Hematopoietic multipotent progenitor cell treated with erythropoietin and hydrocortisone succinate and interleukin-3 and kit ligand, for 4 days (in vitro differentiated cells): ENCODE measurements at regions not wholly inside any gene's neighbourhood (a gene's known extent, or its start where the extent isn't known, plus 50 kb on each side); places are given as distances from the start of the nearest gene placed in this dataset.
"Not testable (repeated sequence)": the region's sequence is repeated elsewhere in the genome, so short reads cannot be mapped to it uniquely, and the experiment has no call there.

Experiments used
- DNase-seq: peaks from one replicate; pipeline ENCODE4 v3.0.0-alpha.2; 2015

DNA sequence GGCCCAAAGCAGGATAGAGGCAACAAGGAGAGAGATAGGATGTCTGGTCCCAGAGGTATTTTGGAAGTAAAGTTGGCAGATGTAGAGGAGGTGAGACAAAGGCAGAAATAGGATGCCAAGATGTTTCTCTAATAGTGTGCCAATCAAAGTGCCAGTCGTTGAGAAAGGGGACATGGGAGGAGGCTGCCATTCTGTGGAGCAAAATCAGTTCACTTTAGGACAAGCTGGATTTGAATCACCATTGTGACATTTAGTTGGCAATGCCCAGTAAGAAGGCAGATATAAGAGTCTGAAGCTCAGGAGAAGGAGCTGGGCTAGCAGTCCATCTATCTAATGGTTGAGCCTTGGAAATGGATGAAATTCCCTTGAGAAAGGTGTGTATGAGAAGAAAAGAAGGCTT, 53.8 kb downstream of the ADRB2 start:
- DNase-seq: no peak

DNA sequence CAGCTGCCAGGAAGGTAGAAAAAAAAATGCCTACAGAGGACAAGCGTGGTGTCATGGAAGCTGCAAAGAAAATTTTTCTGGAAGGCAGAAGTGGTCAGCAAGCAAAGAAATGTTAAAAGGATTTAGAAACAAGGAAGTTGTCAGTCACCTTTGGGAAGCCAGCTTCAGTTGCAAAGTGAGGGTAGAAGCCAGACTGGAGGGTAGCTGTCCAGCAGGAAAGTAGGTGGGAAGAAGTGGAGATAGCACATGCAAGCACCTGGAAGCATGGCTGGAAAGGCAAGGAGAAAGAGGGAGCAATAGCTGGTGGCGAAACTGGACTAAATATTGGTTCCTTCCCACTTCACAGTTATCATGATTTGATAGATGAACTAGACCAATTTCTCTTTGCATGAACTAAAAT, 54.3 kb downstream of the ADRB2 start:
- DNase-seq: no peak

DNA sequence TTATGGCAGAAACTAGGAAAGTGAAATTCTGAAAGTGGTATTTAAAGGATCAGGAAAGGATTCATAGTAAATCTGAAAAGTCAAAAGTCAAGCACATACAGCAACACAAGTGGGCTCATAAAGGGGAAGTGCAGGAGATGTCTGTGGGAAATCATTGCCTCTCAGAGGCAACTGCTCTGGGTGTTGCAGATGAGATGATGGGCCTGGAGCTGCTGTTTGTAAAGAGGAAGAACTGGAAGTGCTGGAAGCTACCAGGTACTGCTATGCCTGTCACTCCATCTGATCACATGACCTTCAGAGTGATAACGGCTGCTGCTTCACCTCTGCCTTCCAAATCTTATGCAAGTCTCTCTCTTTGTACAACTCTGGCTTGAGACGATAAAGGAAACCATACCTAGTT, 55.9 kb downstream of the ADRB2 start:
- DNase-seq: peak; percentile 76

DNA sequence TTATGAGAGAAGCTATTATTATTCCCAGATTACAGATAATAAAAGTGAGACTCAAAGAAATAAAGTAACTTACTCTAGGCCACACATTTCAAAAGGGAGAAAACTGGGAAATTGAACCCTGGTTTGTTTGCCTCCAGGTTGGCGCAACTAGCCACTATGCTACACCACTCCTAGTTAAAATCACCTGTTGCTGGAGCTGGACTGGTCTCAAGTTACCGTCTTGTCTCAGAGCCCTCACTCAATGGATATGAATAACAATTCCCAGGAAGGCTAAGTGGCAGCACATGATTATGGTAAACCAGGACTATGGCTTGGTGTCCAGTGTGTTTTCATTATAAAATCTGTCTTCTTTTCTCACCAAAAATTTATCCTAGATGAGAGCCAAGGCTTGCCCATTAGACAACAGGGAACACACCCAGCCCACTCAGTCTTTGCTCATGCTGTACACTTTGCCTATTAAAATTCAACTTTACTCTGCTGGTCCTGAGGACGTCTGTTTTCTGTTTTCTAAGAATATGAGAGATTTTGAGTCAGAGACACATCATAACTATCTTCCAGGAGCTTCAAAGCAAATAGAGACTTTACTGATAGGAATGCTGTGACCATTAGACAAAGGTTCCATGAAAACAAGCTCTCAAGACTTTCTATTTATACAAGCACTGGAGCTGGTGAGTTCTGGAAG, 58.1 kb downstream of the ADRB2 start:
- DNase-seq: no peak

DNA sequence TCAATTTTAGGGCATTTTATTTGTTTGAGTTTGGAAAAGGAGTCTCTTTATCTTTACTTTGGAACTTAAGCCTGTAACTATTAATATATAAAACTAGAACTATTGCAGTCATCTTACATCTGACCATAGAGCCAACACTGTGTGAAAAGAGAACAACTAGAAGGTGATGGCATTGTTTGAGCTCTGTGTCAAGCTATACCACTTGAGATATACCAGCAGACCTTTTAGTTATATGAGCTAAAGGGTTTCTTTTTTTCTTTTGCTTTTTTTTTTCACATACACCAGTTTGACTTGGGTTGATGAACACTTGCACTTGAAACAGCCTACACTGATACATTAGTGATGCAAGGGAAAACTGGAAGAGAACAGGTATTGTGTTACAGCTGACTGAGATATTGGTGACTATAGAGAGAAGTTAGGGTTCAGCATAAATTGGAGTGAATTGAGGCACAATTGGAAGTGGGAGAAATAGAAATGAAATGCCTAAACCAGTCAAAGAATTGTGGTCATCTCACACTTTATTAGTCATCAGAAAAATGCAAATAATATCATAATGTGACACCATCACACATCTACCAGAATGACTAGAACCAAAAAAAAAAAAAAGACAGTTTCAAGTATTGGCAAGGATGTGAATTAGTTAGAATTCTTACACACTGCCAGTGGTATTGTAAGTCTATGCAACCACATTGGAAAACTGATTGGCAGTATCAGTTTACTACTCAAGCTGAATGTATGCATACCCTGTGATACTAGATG, 60.9 kb downstream of the ADRB2 start:
- DNase-seq: no peak

DNA sequence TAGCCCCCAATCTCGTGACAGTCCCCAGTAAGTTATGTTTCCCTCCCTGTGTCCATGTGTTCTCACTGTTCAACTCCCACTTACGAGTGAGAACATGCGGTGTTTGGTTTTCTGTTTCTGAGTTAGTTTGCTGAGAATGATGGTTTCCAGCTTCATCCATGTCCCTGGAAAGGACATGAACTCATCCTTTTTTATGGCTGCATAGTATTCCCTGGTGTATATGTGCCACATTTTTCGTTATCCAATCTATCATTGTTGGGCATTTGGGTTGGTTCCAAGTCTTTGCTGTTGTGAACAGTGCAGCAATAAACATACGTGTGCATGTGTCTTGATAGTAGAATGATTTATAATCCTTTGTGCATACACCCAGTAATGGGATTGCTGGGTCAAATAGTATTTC, 63.5 kb downstream of the ADRB2 start:
- DNase-seq: not testable (repeated sequence)

DNA sequence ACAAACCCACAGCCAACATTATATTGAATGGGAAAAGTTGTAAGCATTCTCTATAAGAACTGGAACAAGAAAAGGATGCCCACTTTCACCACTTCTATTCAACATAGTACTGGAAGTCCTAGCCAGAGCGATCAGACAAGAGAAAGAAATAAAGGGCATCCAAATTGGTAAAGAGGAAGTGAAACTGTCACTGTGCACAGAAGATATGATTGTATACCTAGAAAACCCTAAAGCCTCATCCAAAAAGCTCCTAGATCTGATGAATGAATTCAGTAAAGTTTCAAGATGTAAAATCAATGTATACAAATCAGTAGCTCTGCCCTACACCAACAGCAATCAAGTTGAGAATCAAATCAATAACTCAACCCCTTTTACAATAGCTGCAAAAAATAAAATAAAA, 69.0 kb downstream of the ADRB2 start:
- DNase-seq: not testable (repeated sequence)

DNA sequence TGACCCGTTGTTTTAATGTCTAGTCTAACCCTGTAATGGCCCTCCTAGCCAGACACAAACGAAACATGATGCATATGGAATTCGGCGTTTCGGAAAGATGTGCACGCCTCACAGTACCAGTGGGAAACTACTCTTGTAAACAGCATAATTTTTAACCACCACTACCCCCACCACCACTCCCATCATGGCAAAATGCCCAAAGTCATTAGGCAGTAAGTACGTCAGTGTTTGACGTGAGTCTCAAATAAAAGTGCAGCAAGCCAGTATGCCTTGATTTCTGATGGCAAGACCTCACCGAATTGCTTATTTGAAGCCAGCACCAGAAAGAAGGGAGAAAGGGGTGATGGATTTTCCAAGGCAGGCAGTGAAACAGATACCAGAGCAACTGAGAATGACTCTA, 71.4 kb downstream of the ADRB2 start:
- DNase-seq: no peak

DNA sequence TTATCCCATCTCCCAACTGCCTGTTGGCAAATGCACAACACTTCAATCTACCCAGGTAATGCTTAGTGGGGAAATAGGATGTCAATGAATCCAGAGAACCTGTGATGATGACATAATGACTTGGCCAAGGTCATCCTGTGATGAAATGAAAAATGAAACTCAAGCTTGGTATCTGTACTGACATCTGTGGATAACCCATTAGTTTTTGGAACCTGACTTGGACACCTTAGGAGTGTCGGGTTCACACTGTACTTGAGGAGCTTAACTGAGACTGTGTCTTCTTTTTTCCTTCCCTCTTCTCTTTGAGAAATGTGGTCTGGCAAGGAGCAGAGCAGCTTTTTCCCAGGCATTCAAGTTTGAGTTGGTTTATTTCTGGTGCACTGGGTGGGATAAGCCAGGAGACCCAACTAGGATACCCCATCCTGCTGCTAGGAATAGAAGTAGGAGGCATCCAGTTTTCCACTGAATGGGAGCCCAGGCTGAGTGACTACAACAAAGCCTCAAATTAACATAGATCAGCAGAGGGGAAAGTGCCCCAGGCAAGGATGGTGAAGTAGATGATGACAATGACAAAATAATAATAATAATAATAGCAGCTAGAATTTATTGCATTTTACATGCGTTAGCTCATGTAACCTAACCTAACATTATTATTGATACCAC, 72.1 kb downstream of the ADRB2 start:
- DNase-seq: no peak

DNA sequence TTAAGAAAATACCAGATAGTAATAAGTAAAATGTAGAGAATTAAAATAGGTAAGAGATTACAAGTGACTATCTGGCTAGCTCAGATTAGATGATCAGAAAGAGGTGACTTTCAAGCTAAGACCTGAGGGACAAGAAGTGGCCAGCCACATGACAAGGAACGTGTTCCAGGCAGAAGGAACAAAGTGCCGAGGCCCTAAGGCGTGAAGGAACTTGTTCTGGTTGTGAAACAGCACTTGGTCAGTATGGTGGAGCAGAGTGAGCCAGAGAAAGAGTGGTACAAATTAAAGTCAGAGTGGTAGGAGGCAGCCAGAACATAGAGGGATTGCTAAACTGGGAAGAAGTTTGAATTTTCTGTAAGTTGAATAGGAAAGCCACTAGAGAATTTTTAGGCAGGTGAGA, 73.6 kb downstream of the ADRB2 start:
- no peak for DNase-seq

DNA sequence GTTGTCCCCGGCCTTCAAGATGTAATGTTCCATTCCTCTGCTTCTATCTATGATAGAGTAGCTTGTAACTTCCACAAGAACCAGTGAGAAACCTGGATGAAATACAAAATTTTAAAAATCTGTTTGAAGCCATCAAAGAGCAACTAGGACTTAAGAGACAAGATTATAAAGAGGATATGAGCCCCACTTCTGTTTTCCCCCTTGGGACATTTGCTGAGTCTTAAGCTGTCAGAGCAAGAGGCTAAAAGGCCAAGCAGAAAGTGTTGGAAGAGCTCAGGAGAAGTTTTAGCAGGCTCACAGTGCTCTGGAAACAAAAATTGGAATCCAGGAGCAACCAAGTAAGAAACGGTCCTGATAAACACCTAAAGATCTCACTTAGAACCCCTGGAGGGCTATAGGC, 76.1 kb downstream of the ADRB2 start:
- DNase-seq: no peak

DNA sequence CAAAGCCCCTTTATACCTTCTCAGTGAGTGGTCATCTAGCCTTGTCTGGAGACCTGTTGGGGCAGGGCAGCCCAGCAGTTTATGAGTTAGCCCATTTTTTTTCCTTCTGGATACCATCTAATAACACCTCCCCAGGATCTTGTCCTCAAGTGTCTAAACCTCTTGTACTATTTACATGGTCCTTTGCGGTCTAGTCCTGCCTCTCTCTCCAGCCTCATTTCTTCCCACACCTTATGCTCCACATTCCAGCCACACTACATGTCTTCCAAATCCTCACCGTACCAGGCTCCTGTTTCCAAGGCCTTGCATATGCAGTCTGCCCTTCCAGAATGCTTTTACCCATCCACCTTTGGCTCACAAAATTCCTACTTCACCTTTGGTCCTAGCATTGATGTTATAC, 77.2 kb downstream of the ADRB2 start:
- no peak for DNase-seq

DNA sequence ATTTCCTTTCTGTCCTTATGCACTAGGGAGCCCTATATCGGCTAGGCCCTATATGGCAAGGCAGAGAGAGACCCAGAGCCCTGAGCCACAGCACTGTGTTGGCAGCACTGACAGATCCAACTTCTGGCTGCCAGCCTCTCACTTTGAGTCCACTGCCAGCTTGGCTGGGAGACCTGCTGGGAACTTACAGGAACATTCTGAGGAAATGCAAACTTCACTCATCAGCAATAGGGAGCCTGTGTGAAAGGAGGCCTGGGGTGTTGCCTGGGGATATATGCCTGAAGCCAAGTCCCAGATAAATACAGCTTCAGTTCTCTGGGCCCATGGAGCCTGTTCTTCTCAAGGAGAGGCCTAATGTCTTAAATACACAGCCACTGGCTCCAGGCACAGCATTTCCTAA, 78.0 kb downstream of the ADRB2 start:
- DNase-seq: no peak

DNA sequence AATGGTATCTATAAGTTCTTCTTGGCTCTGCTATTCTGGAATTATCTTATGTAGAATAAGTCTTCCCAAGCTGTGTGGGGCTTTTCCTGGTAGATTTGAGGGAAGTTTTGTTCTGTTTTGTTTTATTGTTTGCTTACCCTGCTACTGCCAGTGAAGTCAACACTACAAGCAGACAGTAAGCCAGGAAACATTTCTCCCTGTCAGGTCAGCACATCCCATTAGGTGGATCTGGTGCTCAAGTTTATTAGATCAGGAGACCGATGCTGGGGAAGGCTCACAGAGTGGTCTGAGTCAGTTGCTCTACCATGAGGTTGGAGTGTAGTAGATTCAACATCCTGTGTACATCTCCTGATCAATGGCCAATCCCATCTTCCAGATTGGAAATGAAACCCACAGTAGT, 79.1 kb downstream of the ADRB2 start:
- no peak for DNase-seq

DNA sequence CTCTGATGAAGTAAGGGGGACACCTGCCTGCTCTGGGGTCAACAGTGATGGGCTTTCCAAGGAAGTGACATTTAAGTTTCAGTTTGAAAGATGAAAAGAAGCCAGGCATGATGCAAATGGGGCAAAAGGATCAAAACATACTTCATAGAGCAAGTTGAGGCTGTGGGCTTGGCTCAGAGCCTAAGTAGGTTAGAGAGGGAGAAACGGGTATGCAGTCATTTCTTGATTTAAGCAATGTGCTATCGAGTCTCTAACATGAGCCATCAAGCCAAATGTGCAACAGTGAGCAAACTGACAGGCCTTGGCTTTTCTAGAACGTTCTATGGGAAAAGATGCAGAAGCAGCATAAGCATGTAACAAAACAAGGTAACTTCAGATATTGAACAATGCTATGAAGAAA, 80.6 kb downstream of the ADRB2 start:
- DNase-seq: no peak

DNA sequence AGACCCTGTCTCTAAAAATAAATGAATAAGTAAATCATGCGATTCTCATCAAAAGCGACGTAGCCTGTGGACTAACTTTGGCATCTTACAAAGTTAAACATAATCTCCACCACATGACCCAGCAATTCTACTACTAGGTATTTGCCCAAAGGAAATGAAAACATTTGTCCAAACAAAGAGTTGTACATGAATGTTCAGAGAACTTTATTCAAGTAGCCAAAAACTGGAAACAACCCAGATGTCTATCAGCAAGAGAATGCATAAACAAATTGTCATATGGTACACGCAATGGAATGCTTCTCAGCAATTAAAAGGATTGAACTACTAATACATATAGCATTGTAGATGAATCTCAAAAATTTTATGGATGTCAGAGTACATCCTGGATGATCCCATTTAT, 82.6 kb downstream of the ADRB2 start:
- DNase-seq: no peak

DNA sequence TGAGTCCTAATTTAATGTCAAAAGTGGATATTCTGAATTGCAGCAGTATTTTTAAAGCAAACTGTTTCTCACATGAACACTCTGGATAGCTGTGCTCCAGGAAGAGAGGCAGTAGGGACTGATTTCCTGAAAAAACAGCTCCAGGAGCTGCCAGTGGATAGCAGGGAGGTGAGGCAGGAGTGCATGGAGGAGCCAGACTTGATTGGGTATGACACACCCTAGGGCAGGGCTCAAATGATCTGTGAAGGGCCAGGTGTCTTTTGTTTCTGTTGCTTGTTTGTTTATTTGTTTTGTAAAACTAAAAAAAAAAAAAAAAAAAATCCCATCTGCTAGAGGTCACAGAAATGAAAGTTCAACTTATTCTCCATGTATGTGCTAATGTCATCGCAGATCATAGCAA, 83.4 kb downstream of the ADRB2 start:
- no peak for DNase-seq

DNA sequence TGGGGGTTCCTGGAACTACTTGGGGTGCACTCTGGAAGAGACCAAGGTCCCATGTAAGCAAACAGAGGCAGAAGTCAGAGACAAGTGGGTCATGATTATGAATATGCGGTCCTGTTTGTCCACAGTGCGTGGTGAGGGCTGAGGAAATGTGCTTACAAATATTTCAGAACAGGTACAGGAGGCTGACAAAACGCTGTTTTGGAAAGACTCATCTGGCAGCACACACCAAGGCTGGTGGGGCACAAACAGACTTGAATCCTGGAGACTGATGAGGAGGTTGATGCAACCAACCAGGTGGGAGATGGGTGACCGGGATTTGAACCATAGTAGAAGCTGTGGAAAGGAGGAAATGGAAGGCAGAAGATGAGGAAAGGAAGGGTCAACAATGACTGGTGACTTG, 83.8 kb downstream of the ADRB2 start:
- DNase-seq: no peak

DNA sequence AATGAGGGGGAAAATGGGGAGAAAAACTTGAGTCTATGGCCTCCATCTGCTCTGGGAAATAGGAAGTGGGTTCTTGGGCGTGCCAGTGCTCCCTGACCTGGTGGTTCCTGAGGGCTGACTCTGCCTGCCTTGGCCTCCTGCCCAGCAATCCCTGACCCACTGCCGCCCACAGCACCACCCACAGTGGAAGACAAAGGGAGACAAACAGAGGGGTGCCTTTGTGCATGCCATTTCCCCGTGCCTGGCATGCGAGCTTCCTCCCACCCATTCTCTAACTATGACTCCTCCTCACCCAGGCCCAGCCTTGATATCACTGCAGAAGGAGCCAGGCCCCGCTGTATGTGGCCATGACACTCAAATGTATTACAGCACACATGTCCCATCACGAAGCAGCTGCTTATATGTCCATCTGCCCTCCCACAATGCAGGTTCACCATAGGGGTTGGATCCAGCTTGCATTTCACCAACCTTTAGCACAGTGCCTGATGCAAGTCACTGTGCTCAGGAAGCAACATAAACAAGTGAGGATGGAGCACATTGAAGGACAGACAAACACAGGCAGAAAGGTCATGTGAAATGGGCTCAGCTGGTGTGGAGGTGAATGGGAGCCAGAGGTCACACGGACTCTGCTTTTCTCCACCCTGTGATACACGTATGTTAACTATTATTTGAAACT, 84.4 kb downstream of the ADRB2 start:
- DNase-seq: peak; percentile 59

DNA sequence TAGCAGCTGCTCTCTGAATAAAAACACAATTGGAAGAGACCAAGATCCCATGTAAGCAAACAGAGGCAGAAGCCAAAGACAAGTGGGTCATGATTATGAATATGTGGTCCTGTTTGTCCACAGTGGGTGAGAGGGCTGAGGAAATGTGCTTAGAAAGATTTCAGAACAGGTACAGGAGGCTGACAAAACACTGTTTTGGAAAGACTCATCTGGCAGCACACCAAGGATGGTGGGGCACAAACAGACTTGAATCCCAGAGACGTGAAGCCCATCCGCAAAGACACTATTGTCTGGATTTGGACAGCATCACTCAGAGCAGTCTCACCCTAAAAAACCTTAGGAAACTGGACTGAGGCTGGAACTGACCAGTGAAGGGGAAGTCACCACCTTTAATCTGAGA, 85.0 kb downstream of the ADRB2 start:
- no peak for DNase-seq

DNA sequence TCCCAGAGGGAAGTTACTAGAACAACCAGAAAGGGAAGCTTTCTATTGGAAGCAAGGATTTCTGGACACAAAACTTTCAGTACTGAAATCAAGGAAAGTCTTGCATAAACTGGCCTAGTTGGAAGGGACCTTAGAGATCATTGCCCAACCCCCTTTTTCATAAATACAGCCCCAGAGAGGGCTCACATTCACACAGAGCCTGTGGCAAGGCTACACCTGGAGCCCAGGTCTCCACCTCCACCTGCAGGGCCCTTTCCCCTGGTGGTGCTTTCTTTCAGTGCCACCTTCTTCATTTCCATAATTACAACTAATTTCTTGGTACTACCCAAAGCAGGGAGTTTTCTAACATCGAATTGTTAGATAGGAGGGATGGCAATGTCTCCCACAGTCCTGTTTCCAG, 85.7 kb downstream of the ADRB2 start:
- no peak for DNase-seq

DNA sequence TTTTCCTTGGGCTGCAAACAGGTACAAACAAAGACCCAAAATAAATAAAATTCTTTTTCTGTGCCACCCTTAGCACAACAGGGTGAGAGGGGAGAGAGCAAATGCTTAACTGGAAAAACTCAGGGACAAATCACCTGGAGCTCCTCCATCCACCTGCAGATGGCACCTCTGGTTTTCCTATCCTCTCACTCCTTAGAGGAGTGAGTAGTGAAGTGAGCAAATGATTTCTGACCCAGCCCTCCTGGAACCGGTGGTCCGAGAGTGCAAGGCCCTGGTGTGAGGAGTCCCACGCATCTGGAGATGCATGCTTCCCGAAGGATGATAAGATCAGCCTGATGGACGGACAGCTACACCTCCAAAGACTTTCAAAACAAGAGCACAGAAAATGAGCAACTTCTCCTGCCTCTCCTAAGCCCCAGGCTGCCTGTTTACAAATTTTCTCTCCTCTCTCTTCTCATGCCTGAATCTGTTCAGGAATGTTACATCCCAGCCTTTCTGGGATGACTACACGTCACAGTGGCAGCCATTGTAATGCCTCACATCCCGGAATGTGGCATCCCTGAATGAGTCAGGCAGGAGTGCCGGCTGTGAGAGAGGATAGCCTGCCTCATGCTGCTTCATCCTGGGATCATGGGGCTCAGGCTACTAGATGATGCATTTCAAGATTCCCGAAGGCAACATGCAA, 86.4 kb downstream of the ADRB2 start:
- DNase-seq: no peak

DNA sequence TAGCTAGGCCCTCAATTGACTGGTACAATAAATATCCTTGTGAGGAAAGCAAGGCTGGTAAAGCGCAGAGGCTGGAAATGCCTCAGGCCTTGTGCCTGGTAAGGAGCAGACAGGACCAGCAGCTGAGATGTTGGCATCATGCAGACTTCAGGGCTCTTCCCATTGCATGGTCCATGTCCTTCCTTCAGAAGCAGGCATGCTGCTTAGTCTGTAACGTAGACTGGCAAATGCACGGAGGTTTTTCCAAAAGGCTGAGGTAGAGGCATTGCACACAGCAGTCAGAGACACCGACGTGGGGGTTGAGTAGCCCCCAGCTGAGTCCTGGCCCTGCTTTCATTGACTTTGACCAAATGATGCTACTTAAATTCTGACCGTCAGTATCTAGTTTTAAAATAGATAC, 87.1 kb downstream of the ADRB2 start:
- no peak for DNase-seq
